ENCODE measurements at regions not wholly inside any gene's neighbourhood (a gene's known extent, or its start where the extent isn't known, plus 50 kb on each side); places are given as distances from the start of the nearest gene placed in this dataset.

- no peak overlapping the region for H3K4me2 ChIP-seq (ENCODE audit: low read depth, low read length, poor library complexity, severe bottlenecking)
Measured at GRCh38 chr5:110031402-110032140, 341.8 kb downstream of the MAN2A1 start.

GRCh38 chr5:110032376-110032775 is 342.6 kb downstream of the MAN2A1 start:
- H3K9ac ChIP-seq (ENCODE audit: low read length): no peak overlapping the region
- no peaks in the 10 kb centered on the region for H3K4me1 ChIP-seq (ENCODE audit: low read length)
- H3K4me2 ChIP-seq (ENCODE audit: low read depth, low read length, poor library complexity, severe bottlenecking): no peak overlapping the region
- no peaks in the 10 kb centered on the region for H4K20me1 ChIP-seq (ENCODE audit: insufficient read depth, low read depth, low read length)
- H3K4me3 ChIP-seq (ENCODE audit: low read length): no peak overlapping the region
- H2AFZ ChIP-seq (ENCODE audit: low read length): no peak overlapping the region
- no peak for DNase-seq
- H3K9me2 ChIP-seq (replicated peaks; ENCODE audit: insufficient read depth, low read length): no peaks in the 10 kb centered on the region
- H3K27me3 ChIP-seq (ENCODE audit: low read length): no peaks in the 10 kb centered on the region
- H3K9me3 ChIP-seq (ENCODE audit: low read length): no peaks in the 10 kb centered on the region
- no peak overlapping the region for H3K27ac ChIP-seq (ENCODE audit: low read length)
- no peaks in the 10 kb centered on the region for H3K36me3 ChIP-seq (ENCODE audit: insufficient read depth, low read length)
- no peaks in the 10 kb centered on the region for H3K79me2 ChIP-seq (ENCODE audit: low read length)

More at GRCh38 chr5:110031402-110032140, 341.8 kb downstream of the MAN2A1 start:
- Histone ChIP-seq H3K4me3 (ENCODE audit: low read length) (no peak overlapping the region), H3K9ac (ENCODE audit: low read length) (no peak overlapping the region), H2AFZ (ENCODE audit: low read length) (no peak overlapping the region), H3K9me3 (ENCODE audit: low read length) (no peaks in the 10 kb centered on the region), H3K4me1 (ENCODE audit: low read length) (no peaks in the 10 kb centered on the region), H3K79me2 (ENCODE audit: low read length) (no peaks in the 10 kb centered on the region), H4K20me1 (ENCODE audit: insufficient read depth, low read depth, low read length) (no peaks in the 10 kb centered on the region), H3K9me2 (replicated peaks; ENCODE audit: insufficient read depth, low read length) (no peaks in the 10 kb centered on the region), H3K36me3 (ENCODE audit: insufficient read depth, low read length) (no peaks in the 10 kb centered on the region), H3K27ac (ENCODE audit: low read length) (no peak overlapping the region), H3K27me3 (ENCODE audit: low read length) (no peaks in the 10 kb centered on the region)
- no peak for DNase-seq

- no peaks in the 10 kb centered on the region for H3K79me2 ChIP-seq (ENCODE audit: low read length)
- H4K20me1 ChIP-seq (ENCODE audit: insufficient read depth, low read depth, low read length): no peaks in the 10 kb centered on the region
- H3K9me2 ChIP-seq (replicated peaks; ENCODE audit: insufficient read depth, low read length): no peaks in the 10 kb centered on the region
- no peak for DNase-seq
- H3K4me1 ChIP-seq (ENCODE audit: low read length): no peaks in the 10 kb centered on the region
- H3K36me3 ChIP-seq (ENCODE audit: insufficient read depth, low read length): no peaks in the 10 kb centered on the region
- no peak overlapping the region for H3K9ac ChIP-seq (ENCODE audit: low read length)
- no peak overlapping the region for H3K27ac ChIP-seq (ENCODE audit: low read length)
- H3K4me3 ChIP-seq (ENCODE audit: low read length): no peak overlapping the region
- no peaks in the 10 kb centered on the region for H3K27me3 ChIP-seq (ENCODE audit: low read length)
- no peaks in the 10 kb centered on the region for H3K9me3 ChIP-seq (ENCODE audit: low read length)
- no peak overlapping the region for H2AFZ ChIP-seq (ENCODE audit: low read length)
- no peak overlapping the region for H3K4me2 ChIP-seq (ENCODE audit: low read depth, low read length, poor library complexity, severe bottlenecking)
Measured at GRCh38 chr5:110034056-110034600, 344.4 kb downstream of the MAN2A1 start.

GRCh38 chr5:110038297-110038997 is 348.7 kb downstream of the MAN2A1 start:
- DNase-seq: no peak

GRCh38 chr5:110040178-110040577 is 350.5 kb downstream of the MAN2A1 start:
- H3K4me3 ChIP-seq (ENCODE audit: low read length): no peak overlapping the region
- no peaks in the 10 kb centered on the region for H3K4me1 ChIP-seq (ENCODE audit: low read length)
- no peaks in the 10 kb centered on the region for H3K9me2 ChIP-seq (replicated peaks; ENCODE audit: insufficient read depth, low read length)
- H2AFZ ChIP-seq (ENCODE audit: low read length): no peak overlapping the region
- no peak overlapping the region for H3K4me2 ChIP-seq (ENCODE audit: low read depth, low read length, poor library complexity, severe bottlenecking)
- no peaks in the 10 kb centered on the region for H3K27me3 ChIP-seq (ENCODE audit: low read length)
- no peaks in the 10 kb centered on the region for H3K79me2 ChIP-seq (ENCODE audit: low read length)
- no peaks in the 10 kb centered on the region for H4K20me1 ChIP-seq (ENCODE audit: insufficient read depth, low read depth, low read length)
- H3K9ac ChIP-seq (ENCODE audit: low read length): no peak overlapping the region
- no peak overlapping the region for H3K27ac ChIP-seq (ENCODE audit: low read length)
- no peaks in the 10 kb centered on the region for H3K9me3 ChIP-seq (ENCODE audit: low read length)
- no peak for DNase-seq
- no peaks in the 10 kb centered on the region for H3K36me3 ChIP-seq (ENCODE audit: insufficient read depth, low read length)

More at GRCh38 chr5:110038297-110038997, 348.7 kb downstream of the MAN2A1 start:
- Histone ChIP-seq H3K79me2 (ENCODE audit: low read length) (no peaks in the 10 kb centered on the region), H3K27me3 (ENCODE audit: low read length) (no peaks in the 10 kb centered on the region), H3K4me2 (ENCODE audit: low read depth, low read length, poor library complexity, severe bottlenecking) (no peak overlapping the region), H3K4me1 (ENCODE audit: low read length) (no peaks in the 10 kb centered on the region), H2AFZ (ENCODE audit: low read length) (no peak overlapping the region), H3K9me2 (replicated peaks; ENCODE audit: insufficient read depth, low read length) (no peaks in the 10 kb centered on the region), H3K4me3 (ENCODE audit: low read length) (no peak overlapping the region), H3K9me3 (ENCODE audit: low read length) (no peaks in the 10 kb centered on the region), H3K36me3 (ENCODE audit: insufficient read depth, low read length) (no peaks in the 10 kb centered on the region), H3K9ac (ENCODE audit: low read length) (no peak overlapping the region), H4K20me1 (ENCODE audit: insufficient read depth, low read depth, low read length) (no peaks in the 10 kb centered on the region), H3K27ac (ENCODE audit: low read length) (no peak overlapping the region)

GRCh38 chr5:110043025-110043424 is 353.3 kb downstream of the MAN2A1 start:
- H3K27ac ChIP-seq (ENCODE audit: low read length): no peak overlapping the region
- no peaks in the 10 kb centered on the region for H3K9me2 ChIP-seq (replicated peaks; ENCODE audit: insufficient read depth, low read length)
- H3K36me3 ChIP-seq (ENCODE audit: insufficient read depth, low read length): no peaks in the 10 kb centered on the region
- H3K4me1 ChIP-seq (ENCODE audit: low read length): no peaks in the 10 kb centered on the region
- H3K79me2 ChIP-seq (ENCODE audit: low read length): no peaks in the 10 kb centered on the region
- H4K20me1 ChIP-seq (ENCODE audit: insufficient read depth, low read depth, low read length): no peaks in the 10 kb centered on the region
- no peaks in the 10 kb centered on the region for H3K27me3 ChIP-seq (ENCODE audit: low read length)
- H2AFZ ChIP-seq (ENCODE audit: low read length): no peak overlapping the region
- DNase-seq: no peak
- no peak overlapping the region for H3K4me2 ChIP-seq (ENCODE audit: low read depth, low read length, poor library complexity, severe bottlenecking)
- H3K9ac ChIP-seq (ENCODE audit: low read length): no peak overlapping the region
- H3K4me3 ChIP-seq (ENCODE audit: low read length): no peak overlapping the region
- H3K9me3 ChIP-seq (ENCODE audit: low read length): no peaks in the 10 kb centered on the region

GRCh38 chr5:110045158-110045557 is 355.4 kb downstream of the MAN2A1 start:
- H3K79me2 ChIP-seq (ENCODE audit: low read length): no peaks in the 10 kb centered on the region
- H2AFZ ChIP-seq (ENCODE audit: low read length): no peak overlapping the region
- DNase-seq: no peak
- H3K4me1 ChIP-seq (ENCODE audit: low read length): no peaks in the 10 kb centered on the region
- no peak overlapping the region for H3K9ac ChIP-seq (ENCODE audit: low read length)
- H3K36me3 ChIP-seq (ENCODE audit: insufficient read depth, low read length): no peaks in the 10 kb centered on the region
- no peaks in the 10 kb centered on the region for H3K9me3 ChIP-seq (ENCODE audit: low read length)
- H3K9me2 ChIP-seq (replicated peaks; ENCODE audit: insufficient read depth, low read length): no peaks in the 10 kb centered on the region
- H3K4me3 ChIP-seq (ENCODE audit: low read length): no peak overlapping the region
- no peak overlapping the region for H3K27ac ChIP-seq (ENCODE audit: low read length)
- no peaks in the 10 kb centered on the region for H4K20me1 ChIP-seq (ENCODE audit: insufficient read depth, low read depth, low read length)
- H3K4me2 ChIP-seq (ENCODE audit: low read depth, low read length, poor library complexity, severe bottlenecking): no peak overlapping the region
- H3K27me3 ChIP-seq (ENCODE audit: low read length): no peaks in the 10 kb centered on the region

GRCh38 chr5:110048491-110048890 is 358.8 kb downstream of the MAN2A1 start:
- Histone ChIP-seq H3K27ac (ENCODE audit: low read length) (no peak overlapping the region), H3K27me3 (ENCODE audit: low read length) (no peaks in the 10 kb centered on the region), H3K4me3 (ENCODE audit: low read length) (no peak overlapping the region), H2AFZ (ENCODE audit: low read length) (no peak overlapping the region), H3K36me3 (ENCODE audit: insufficient read depth, low read length) (no peaks in the 10 kb centered on the region), H3K9me2 (replicated peaks; ENCODE audit: insufficient read depth, low read length) (no peaks in the 10 kb centered on the region), H4K20me1 (ENCODE audit: insufficient read depth, low read depth, low read length) (no peaks in the 10 kb centered on the region), H3K4me2 (ENCODE audit: low read depth, low read length, poor library complexity, severe bottlenecking) (no peak overlapping the region), H3K4me1 (ENCODE audit: low read length) (no peaks in the 10 kb centered on the region), H3K9ac (ENCODE audit: low read length) (no peak overlapping the region), H3K9me3 (ENCODE audit: low read length) (no peaks in the 10 kb centered on the region), H3K79me2 (ENCODE audit: low read length) (no peaks in the 10 kb centered on the region)
- no peak for DNase-seq

Measured in Karpas-422 (cell line).